OCI-LY3 (cell line): ENCODE measurements at regions not wholly inside any gene's neighbourhood (a gene's known extent, or its start where the extent isn't known, plus 50 kb on each side); places are given as distances from the start of the nearest gene placed in this dataset.

ENCODE experiments used
- EZH2phosphoT487 ChIP-seq: fragments of 200-600 bp; shearing (Covaris generic); IDR thresholded peaks from 2 replicates; pipeline ENCODE4 v1.6.1; 2018; ENCODE audit warnings: antibody characterized with exemption, mixed run types, low read depth
- TF ChIP-seq, protein P1 (sequence below): fragments of 200-600, 300-600 bp; sonication (generic); IDR thresholded peaks from 2 replicates; pipeline ENCODE4 v1.5.1; 2014; ENCODE audit warnings: antibody characterized with exemption, low read length, low read depth

DNA sequence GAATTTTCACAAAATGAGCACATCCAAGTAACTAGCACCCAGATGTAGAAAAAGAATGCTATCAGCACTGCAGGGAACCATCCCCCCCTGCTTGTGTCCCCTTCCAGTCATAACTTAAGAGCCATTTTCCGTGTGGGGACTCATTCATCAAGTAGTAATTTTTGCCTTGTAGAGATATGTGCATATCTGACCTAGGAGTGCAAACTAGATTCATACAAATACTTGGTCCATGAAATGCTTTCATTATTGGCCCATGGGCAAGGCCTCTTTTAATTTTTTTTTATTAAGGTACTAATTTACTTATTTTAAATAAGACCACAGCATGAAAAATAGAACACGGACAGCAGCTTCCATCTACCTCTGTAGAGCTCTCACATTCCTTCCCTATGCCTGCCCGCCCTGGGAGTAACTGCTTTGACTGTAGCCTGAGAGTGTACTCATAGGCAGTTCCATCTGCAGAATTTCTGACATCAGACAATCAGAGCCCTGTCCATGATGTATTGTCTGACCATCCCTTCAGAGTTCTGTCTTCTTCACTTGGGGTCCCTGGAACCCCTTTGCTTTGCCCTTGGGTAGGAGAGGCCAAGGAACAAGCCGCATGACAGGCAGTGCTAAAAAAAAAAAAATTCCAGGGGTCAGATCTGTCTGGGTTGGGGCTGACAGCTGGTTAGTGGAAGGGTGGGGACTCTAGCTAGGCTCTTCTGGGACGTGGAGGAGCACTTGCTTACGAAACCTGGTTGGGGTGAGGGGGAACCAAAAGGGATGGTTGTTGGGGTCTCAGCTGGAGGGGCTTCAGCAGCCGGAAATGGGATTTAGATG is 131.7 kb downstream of the C12orf75 start:
- TF ChIP-seq, protein P1, sequence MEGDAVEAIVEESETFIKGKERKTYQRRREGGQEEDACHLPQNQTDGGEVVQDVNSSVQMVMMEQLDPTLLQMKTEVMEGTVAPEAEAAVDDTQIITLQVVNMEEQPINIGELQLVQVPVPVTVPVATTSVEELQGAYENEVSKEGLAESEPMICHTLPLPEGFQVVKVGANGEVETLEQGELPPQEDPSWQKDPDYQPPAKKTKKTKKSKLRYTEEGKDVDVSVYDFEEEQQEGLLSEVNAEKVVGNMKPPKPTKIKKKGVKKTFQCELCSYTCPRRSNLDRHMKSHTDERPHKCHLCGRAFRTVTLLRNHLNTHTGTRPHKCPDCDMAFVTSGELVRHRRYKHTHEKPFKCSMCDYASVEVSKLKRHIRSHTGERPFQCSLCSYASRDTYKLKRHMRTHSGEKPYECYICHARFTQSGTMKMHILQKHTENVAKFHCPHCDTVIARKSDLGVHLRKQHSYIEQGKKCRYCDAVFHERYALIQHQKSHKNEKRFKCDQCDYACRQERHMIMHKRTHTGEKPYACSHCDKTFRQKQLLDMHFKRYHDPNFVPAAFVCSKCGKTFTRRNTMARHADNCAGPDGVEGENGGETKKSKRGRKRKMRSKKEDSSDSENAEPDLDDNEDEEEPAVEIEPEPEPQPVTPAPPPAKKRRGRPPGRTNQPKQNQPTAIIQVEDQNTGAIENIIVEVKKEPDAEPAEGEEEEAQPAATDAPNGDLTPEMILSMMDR: no peak
- no peak for TF ChIP-seq EZH2phosphoT487
